HEK293 (cell line): ENCODE measurements at regions not wholly inside any gene's neighbourhood (a gene's known extent, or its start where the extent isn't known, plus 50 kb on each side); places are given as distances from the start of the nearest gene placed in this dataset.

Experiments used
- KLF16 ChIP-seq: fragments of 450-650 bp; formaldehyde crosslinking; IDR thresholded peaks from 2 replicates; pipeline ENCODE4 v1.5.1; 2017; ENCODE audit warnings: missing biosample characterization, missing genetic modification characterization
- PRDM1 ChIP-seq: fragments of 450-650 bp; formaldehyde crosslinking; IDR thresholded peaks from 2 replicates; pipeline ENCODE4; 2016; ENCODE audit warnings: missing biosample characterization, missing genetic modification characterization
- SALL2 ChIP-seq: fragments of 450-650 bp; formaldehyde crosslinking; IDR thresholded peaks from 2 replicates; pipeline ENCODE4 v1.5.0; 2017; ENCODE audit warnings: missing biosample characterization, mild to moderate bottlenecking, missing genetic modification characterization, borderline replicate concordance
- ZBTB17 ChIP-seq: fragments of 450-650 bp; formaldehyde crosslinking; IDR thresholded peaks from 2 replicates; pipeline ENCODE4 v1.5.1; 2016; ENCODE audit warnings: missing biosample characterization, missing genetic modification characterization
- ZBTB7A ChIP-seq: fragments of 450-650 bp; formaldehyde crosslinking; IDR thresholded peaks from 2 replicates; pipeline ENCODE4 v1.5.1; 2016; ENCODE audit warnings: low read depth, missing biosample characterization, missing genetic modification characterization
- ZNF248 ChIP-seq: fragments of 450-650 bp; formaldehyde crosslinking; IDR thresholded peaks from 2 replicates; pipeline ENCODE4 v1.5.1; 2017; ENCODE audit warnings: missing biosample characterization, missing genetic modification characterization
- ZNF311 ChIP-seq: fragments of 450-650 bp; formaldehyde crosslinking; IDR thresholded peaks from 2 replicates; pipeline ENCODE4 v1.5.1; 2017; ENCODE audit warnings: missing biosample characterization, missing genetic modification characterization, borderline replicate concordance
- ZNF830 ChIP-seq: fragments of 450-650 bp; IDR thresholded peaks from 2 replicates; pipeline ENCODE4 v1.5.0; 2018; ENCODE audit warnings: missing biosample characterization, missing genetic modification characterization, low read depth, mild to moderate bottlenecking, moderate library complexity
- TF ChIP-seq, protein P1 (sequence below): fragments of 450-650 bp; IDR thresholded peaks from 2 replicates; pipeline ENCODE4 v1.5.1; 2018; ENCODE audit warnings: missing biosample characterization, mild to moderate bottlenecking, missing genetic modification characterization
- TF ChIP-seq, protein P2 (sequence below): fragments of 450-650 bp; formaldehyde crosslinking; IDR thresholded peaks from 2 replicates; pipeline ENCODE4 v1.5.1; 2016; ENCODE audit warnings: missing biosample characterization, missing genetic modification characterization
- TF ChIP-seq, protein P3 (sequence below): fragments of 450-650 bp; formaldehyde crosslinking; IDR thresholded peaks from 2 replicates; pipeline ENCODE4 v1.5.1; 2016; ENCODE audit warnings: missing biosample characterization, missing genetic modification characterization

- TF ChIP-seq, protein P1, sequence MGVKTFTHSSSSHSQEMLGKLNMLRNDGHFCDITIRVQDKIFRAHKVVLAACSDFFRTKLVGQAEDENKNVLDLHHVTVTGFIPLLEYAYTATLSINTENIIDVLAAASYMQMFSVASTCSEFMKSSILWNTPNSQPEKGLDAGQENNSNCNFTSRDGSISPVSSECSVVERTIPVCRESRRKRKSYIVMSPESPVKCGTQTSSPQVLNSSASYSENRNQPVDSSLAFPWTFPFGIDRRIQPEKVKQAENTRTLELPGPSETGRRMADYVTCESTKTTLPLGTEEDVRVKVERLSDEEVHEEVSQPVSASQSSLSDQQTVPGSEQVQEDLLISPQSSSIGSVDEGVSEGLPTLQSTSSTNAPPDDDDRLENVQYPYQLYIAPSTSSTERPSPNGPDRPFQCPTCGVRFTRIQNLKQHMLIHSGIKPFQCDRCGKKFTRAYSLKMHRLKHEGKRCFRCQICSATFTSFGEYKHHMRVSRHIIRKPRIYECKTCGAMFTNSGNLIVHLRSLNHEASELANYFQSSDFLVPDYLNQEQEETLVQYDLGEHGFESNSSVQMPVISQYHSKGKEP (tag by site-specific recombination), result no peak
- TF ChIP-seq ZBTB7A (tag by site-specific recombination) (no peak), KLF16 (no peak), ZNF311 (tag by site-specific recombination) (no peak), ZNF830 (tag by site-specific recombination) (no peak), PRDM1 (tag by site-specific recombination) (no peak), ZNF248 (no peak), ZBTB17 (tag by site-specific recombination) (no peak), SALL2 (tag by site-specific recombination) (no peak)
- TF ChIP-seq, protein P2, sequence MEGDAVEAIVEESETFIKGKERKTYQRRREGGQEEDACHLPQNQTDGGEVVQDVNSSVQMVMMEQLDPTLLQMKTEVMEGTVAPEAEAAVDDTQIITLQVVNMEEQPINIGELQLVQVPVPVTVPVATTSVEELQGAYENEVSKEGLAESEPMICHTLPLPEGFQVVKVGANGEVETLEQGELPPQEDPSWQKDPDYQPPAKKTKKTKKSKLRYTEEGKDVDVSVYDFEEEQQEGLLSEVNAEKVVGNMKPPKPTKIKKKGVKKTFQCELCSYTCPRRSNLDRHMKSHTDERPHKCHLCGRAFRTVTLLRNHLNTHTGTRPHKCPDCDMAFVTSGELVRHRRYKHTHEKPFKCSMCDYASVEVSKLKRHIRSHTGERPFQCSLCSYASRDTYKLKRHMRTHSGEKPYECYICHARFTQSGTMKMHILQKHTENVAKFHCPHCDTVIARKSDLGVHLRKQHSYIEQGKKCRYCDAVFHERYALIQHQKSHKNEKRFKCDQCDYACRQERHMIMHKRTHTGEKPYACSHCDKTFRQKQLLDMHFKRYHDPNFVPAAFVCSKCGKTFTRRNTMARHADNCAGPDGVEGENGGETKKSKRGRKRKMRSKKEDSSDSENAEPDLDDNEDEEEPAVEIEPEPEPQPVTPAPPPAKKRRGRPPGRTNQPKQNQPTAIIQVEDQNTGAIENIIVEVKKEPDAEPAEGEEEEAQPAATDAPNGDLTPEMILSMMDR (tag by site-specific recombination), result no peak
- TF ChIP-seq, protein P3, sequence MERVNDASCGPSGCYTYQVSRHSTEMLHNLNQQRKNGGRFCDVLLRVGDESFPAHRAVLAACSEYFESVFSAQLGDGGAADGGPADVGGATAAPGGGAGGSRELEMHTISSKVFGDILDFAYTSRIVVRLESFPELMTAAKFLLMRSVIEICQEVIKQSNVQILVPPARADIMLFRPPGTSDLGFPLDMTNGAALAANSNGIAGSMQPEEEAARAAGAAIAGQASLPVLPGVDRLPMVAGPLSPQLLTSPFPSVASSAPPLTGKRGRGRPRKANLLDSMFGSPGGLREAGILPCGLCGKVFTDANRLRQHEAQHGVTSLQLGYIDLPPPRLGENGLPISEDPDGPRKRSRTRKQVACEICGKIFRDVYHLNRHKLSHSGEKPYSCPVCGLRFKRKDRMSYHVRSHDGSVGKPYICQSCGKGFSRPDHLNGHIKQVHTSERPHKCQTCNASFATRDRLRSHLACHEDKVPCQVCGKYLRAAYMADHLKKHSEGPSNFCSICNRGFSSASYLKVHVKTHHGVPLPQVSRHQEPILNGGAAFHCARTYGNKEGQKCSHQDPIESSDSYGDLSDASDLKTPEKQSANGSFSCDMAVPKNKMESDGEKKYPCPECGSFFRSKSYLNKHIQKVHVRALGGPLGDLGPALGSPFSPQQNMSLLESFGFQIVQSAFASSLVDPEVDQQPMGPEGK (tag by site-specific recombination), result no peak
These were observed 182.2 kb downstream of the RPLP1 start for GRCh38 chr15:69634860-69635259.
